Heart left ventricle (tissue), 13 donors: ENCODE measurements at regions not wholly inside any gene's neighbourhood (a gene's known extent, or its start where the extent isn't known, plus 50 kb on each side); places are given as distances from the start of the nearest gene placed in this dataset.

ENCODE experiments used
- CTCF ChIP-seq, 12 donors: fragments of 200-600 bp; sonication (generic) in 4 of 12; IDR thresholded peaks; one replicate each; pipeline versions ENCODE4 v1.5.0 to v1.8.0; 2018 to 2022; ENCODE audit warnings: antibody characterized with exemption in 12 of 12, mild to moderate bottlenecking in 5 of 12
- POLR2A ChIP-seq, 2 donors: fragments of 450-650 bp; IDR thresholded peaks; one replicate each; pipeline ENCODE4 v1.6.1; 2017; ENCODE audit warnings: antibody characterized with exemption in 2 of 2, mild to moderate bottlenecking in 2 of 2, moderate library complexity in 2 of 2
- donor health status: ischemic (EF 13 %, LVEDD 7.1; RV severe dilation, severe dysfunction).
- donor health status: DM: no; HTN: yes; CAD: no.
- donor health status: DM: no; HTN: no; CAD: no.
- donor health status: ischemic (EF 25% LVEDD 6.9; RV normal size, moderate dysfunction).
- donor health status: ischemic (EF 25% LVEDD 5.7; RV mildly dilated, moderate dysfunction).
- donor health status: ischemic (EF 35%, LVEDD 5.7; RV mildly dilated, moderate dysfunction).
- donor health status: nonischemic (EF 11% LVEDD 7.7; RV severe dilation, severe dysfunction).
- donor health status: DM: yes; HTN: yes; CAD: no.
- donor health status: PGD.
- donor health status: ischemic (EF 29% LVEDD 5.4; RV normal size, mild dysfunction).
- donor health status: nonischemic (EF 23%, LVEDD 6.1; RV moderate dilation, normal function).

GRCh38 chr14:30162066-30162465 is 234.4 kb upstream of the PRKD1 start:
- TF ChIP-seq CTCF (IDR thresholded peaks at IDR 0.05) (no peak), POLR2A (IDR thresholded peaks at IDR 0.05) (no peak)
